ENCODE measurements at regions not wholly inside any gene's neighbourhood (a gene's known extent, or its start where the extent isn't known, plus 50 kb on each side); places are given as distances from the start of the nearest gene placed in this dataset.

- TF ChIP-seq, protein P1, sequence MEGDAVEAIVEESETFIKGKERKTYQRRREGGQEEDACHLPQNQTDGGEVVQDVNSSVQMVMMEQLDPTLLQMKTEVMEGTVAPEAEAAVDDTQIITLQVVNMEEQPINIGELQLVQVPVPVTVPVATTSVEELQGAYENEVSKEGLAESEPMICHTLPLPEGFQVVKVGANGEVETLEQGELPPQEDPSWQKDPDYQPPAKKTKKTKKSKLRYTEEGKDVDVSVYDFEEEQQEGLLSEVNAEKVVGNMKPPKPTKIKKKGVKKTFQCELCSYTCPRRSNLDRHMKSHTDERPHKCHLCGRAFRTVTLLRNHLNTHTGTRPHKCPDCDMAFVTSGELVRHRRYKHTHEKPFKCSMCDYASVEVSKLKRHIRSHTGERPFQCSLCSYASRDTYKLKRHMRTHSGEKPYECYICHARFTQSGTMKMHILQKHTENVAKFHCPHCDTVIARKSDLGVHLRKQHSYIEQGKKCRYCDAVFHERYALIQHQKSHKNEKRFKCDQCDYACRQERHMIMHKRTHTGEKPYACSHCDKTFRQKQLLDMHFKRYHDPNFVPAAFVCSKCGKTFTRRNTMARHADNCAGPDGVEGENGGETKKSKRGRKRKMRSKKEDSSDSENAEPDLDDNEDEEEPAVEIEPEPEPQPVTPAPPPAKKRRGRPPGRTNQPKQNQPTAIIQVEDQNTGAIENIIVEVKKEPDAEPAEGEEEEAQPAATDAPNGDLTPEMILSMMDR (IDR thresholded peaks at IDR 0.05; ENCODE audit: low read length): no peak
- no peak for TF ChIP-seq EZH2 (IDR thresholded peaks at IDR 0.05; ENCODE audit: borderline replicate concordance, low read length)
Observed at GRCh38 chr10:78253063-78253853, 219.6 kb downstream of the RPS24 start.
